ENCODE measurements at regions not wholly inside any gene's neighbourhood (a gene's known extent, or its start where the extent isn't known, plus 50 kb on each side); places are given as distances from the start of the nearest gene placed in this dataset.
"Not testable (repeated sequence)": the region's sequence is repeated elsewhere in the genome, so short reads cannot be mapped to it uniquely, and the experiment has no call there.

- DNase-seq (ENCODE audit: low read depth) = no peak
These were observed 341.7 kb upstream of the CLINT1 start for GRCh38 chr5:158200619-158201018.

DNA sequence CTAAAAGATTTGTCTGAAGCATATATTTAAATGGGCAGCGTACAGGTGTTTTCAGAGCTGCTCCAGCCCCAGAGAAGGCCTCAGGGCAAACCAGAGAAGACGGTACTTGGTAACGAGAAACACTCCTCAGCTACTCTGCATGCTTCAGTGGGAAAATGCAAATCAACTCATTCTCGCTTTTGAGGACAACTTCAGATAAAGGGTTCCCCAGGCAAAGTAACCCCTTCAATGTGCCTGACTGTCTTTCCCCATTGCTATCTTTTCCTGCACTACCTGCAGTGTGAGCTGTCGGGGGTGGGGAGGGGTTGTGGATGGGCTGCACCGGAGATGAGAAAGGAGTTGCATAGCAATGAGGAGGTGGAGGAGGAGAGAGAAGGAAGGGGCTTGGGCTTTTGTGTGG is 339.7 kb upstream of the CLINT1 start:
- DNase-seq (ENCODE audit: low read depth) = no peak

DNA sequence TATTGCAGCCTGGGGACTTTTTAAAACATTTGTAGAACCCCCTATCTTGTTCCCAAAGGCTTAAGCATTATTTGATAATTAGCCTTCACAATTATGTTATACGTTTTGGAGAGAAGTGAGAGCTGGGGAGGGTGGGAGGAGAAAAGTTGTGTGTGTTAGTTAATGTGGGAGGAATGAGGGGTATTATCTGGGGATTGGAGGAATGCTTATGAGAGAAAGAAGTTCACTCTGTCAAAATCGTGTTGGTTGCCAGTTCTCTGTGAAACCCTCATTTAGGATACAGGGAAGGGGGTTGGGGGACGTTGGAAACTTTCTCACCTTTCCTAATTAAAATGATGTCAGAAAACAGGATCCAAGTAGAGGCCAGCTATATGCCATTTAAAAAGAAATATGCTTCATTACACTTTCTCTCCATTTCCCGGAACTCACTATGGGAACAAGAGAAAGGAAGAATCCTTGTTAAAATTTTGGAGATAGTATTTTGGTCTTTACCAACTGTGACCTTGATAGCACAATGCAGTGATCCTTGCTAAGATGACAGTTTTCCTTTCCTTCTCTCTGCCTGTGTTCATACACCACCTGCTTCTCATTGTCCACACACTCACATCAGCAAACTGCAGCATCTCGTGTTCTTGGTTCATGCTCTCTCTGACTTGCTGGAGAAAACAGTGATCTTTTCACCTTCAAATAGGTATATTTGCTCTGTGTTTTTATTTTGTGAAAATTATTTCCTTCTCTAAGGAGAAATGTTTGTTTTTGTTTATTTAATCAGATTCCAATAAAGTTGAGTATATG is 336.7 kb upstream of the CLINT1 start:
- DNase-seq (ENCODE audit: low read depth) = no peak

DNA sequence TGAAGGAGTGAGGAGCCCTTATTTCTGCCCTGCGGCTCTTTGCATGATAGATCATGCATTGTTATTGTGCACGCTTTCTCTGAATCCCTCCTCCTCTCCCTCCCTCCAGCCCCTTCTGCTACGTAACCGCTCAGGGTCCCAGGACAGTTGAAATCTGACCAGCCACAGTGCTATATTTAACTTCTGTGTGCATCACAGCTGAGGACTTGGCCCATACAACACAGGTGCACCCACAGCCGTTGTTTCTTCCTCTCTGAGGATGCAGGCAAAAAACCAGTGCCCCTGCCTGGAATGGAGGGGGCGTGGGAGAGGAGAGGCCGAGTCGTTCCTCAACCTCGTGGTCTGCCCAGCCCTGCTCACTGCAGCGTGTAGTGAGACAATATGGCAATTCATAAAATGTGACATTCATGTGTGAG is 335.6 kb upstream of the CLINT1 start:
- DNase-seq (ENCODE audit: low read depth) = no peak

GRCh38 chr5:158193395-158193794 is 334.4 kb upstream of the CLINT1 start:
- not testable (repeated sequence) for DNase-seq (ENCODE audit: low read depth)

DNA sequence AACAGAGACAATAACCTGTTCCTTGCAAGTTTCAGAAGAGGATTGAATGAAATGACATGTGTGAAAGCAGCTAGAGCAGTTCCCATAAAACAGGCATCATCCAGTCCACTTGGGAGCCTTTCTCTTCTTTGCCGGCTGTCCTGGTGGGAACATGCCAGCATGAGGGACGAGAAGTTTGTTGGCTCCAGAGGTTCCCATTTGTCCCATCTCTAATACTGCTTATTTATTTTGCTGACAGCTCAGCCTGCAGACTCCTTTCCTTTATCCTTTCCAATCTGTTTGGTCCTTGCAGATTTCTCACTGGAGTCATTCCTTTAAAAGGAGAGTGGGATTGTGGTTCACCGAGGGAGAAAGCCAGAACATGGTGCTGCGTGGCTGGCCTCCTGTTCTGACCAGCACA is 321.5 kb upstream of the CLINT1 start:
- no peak for DNase-seq (ENCODE audit: low read depth)

- DNase-seq (ENCODE audit: low read depth) = no peak
These were observed 320.3 kb upstream of the CLINT1 start for GRCh38 chr5:158179271-158179670.

GRCh38 chr5:158178535-158178934 is 319.6 kb upstream of the CLINT1 start:
- DNase-seq (ENCODE audit: low read depth) = no peak

GRCh38 chr5:158177146-158177545 is 318.2 kb upstream of the CLINT1 start:
- DNase-seq (ENCODE audit: low read depth) = no peak

- no peak for DNase-seq (ENCODE audit: low read depth)
These were observed 317.1 kb upstream of the CLINT1 start for GRCh38 chr5:158175934-158176481.

GRCh38 chr5:158174918-158175851 is 316.2 kb upstream of the CLINT1 start:
- DNase-seq (ENCODE audit: low read depth) = peak; percentile 61

GRCh38 chr5:158174026-158174425 is 315.1 kb upstream of the CLINT1 start:
- no peak for DNase-seq (ENCODE audit: low read depth)

GRCh38 chr5:158172005-158172404 is 313.1 kb upstream of the CLINT1 start:
- DNase-seq (ENCODE audit: low read depth) = no peak

DNA sequence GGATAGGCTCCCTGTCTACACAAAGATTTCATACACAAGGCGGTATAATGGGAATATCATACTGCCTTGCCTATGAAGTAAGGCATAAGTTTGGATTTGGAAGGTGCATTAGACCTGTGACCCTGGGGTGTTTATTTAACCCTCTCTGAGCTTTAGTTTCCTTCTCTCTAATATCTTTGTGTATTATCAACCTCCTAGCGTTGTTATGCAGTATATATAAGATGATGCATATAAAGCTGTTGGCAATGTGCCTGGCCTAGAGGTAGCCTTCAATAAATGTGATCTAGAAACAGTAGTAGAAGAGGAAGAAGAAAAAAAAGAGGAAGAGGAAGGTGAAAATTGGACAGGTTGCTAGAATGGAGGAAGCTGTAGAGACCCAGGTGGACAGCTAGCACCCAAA is 311.6 kb upstream of the CLINT1 start:
- no peak for DNase-seq (ENCODE audit: low read depth)

- no peak for DNase-seq (ENCODE audit: low read depth)
These were observed 311.1 kb upstream of the CLINT1 start for GRCh38 chr5:158170060-158170459.

- no peak for DNase-seq (ENCODE audit: low read depth)
These were observed 307.5 kb upstream of the CLINT1 start for GRCh38 chr5:158166424-158166823.

DNA sequence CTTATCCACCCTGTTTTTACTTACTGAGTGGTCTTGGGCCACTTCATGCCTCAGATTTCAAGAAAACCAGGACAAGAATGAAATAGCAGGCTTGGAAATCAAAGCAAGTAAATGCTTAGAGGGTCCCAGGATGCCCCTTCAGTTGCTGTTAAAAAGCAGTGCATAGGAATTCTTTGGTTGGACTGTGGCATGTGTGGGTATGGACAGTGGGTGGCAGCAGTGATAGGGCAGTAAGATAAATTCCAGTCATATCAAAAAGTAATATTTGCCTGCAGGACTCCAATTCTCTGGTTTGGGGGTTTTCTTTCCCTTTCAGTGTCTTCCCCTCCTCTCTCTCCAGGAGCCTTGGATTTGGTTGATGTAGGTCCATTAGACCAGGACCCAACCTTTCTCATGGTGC is 306.7 kb upstream of the CLINT1 start:
- DNase-seq (ENCODE audit: low read depth) = no peak

DNA sequence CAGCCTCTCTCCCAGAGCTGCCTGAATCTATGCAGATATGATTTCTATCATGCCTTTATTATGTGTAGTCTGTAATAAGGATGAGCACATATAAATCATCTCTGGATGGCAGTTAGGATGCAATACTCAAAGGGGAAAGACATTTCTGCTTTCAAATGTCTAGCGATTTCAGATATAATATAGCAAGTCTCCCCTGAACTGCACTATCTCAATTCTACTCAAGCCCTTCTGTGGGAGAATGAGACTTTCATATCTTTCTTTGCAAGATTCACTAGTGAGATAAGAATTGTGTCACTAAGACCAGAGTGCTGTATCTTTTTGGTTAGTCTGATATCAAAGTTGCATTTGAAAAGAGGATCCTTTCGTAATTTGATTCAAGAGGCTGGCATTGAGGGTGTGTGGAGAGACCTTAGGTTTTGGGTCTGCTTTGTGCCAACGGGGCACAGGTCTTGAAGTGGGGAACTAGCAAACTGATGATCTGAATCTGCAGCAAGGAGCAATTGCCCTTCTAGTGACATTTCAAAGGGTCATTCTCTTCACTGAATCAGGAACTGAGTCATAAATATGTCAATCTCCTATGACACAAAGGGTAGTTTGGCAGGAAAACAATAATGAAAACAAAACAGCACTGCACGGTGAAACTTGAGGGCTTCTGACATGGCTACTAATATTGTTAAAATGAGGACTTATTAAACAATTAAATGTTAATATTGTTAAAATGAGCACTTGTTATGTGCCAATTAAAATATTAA is 305.5 kb upstream of the CLINT1 start:
- DNase-seq (ENCODE audit: low read depth) = no peak

GRCh38 chr5:158163451-158164295 is 304.7 kb upstream of the CLINT1 start:
- DNase-seq (ENCODE audit: low read depth) = no peak

- no peak for DNase-seq (ENCODE audit: low read depth)
These were observed 303.6 kb upstream of the CLINT1 start for GRCh38 chr5:158162479-158163034.

DNA sequence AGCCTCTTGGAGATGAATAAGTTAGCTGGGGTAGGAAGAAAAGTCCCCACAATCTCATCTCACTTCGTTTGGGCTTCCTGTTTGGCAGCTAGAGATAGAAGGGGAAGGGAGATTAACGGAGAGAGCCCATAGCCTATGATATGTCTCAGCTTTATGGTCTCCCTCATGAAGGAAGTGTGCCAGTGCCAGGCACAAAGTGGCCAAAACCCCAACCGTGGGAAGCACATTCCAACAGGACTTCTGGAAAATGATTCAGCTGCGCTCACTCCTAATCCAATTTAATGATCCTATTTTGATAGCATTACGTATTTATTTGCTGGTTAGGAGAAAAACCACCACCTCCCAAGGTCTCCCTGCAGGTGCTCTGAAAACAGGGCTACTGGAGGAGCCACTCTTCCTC is 303.1 kb upstream of the CLINT1 start:
- no peak for DNase-seq (ENCODE audit: low read depth)
